H1 (cell line): ENCODE measurements at regions not wholly inside any gene's neighbourhood (a gene's known extent, or its start where the extent isn't known, plus 50 kb on each side); places are given as distances from the start of the nearest gene placed in this dataset.

Experiments used
- CTCF ChIA-PET: fragments of 300-600 bp; sonication (Branson Sonifier 250); formaldehyde crosslinking; loops from one replicate; lab custom pipeline; 2021; ENCODE audit not compliant: partially characterized antibody; lab: Charles Lee
- POLR2A ChIA-PET: fragments of 300-600 bp; sonication (Branson Sonifier 250); formaldehyde crosslinking; loops from one replicate; lab custom pipeline; 2021; ENCODE audit warnings: inconsistent platforms; ENCODE audit not compliant: partially characterized antibody; lab: Charles Lee
- DNase-seq, 2 experiments: peaks; one replicate each; pipeline versions ENCODE4 v3.0.0 to v3.0.0-alpha.2; 2010 to 2022; ENCODE audit warnings: low spot score in 2 of 2, low read depth in 1 of 2, mixed read lengths in 1 of 2
- FAIRE-seq: peaks from 2 replicates; lab custom pipeline; 2011; peaks lifted over from hg19 to GRCh38; lab: Jason Lieb, UNC
- H2AFZ ChIP-seq: 2 replicates; pipeline ENCODE4 v1.8.1; 2012; ENCODE audit warnings: low read length, inconsistent platforms
- H2AK5ac ChIP-seq: 2 replicates; pipeline ENCODE4 v1.6.1; 2013; ENCODE audit warnings: low read depth, low read length
- H2BK120ac ChIP-seq: replicated peaks from 2 replicates; pipeline ENCODE3; 2013; ENCODE audit warnings: low read depth, low read length, inconsistent platforms
- H2BK12ac ChIP-seq: 2 replicates; pipeline ENCODE4 v1.6.1; 2013; ENCODE audit warnings: low read depth, low read length
- H2BK15ac ChIP-seq: 2 replicates; pipeline ENCODE4 v1.6.1; 2013; ENCODE audit warnings: low read length
- H2BK20ac ChIP-seq: 2 replicates; pipeline ENCODE4 v1.6.1; 2013; ENCODE audit warnings: low read length
- H2BK5ac ChIP-seq: 2 replicates; pipeline ENCODE4 v1.6.1; 2013; ENCODE audit warnings: low read depth, low read length
- H3K14ac ChIP-seq: 2 replicates; pipeline ENCODE4 v1.6.1; 2013; ENCODE audit warnings: inconsistent platforms; ENCODE audit not compliant: insufficient read length
- H3K18ac ChIP-seq: 2 replicates; pipeline ENCODE4 v1.6.1; 2013; ENCODE audit warnings: low read length; ENCODE audit errors: extremely low read depth
- H3K23ac ChIP-seq: 2 replicates; pipeline ENCODE4 v1.6.1; 2013; ENCODE audit warnings: inconsistent platforms; ENCODE audit not compliant: insufficient read length
- H3K23me2 ChIP-seq: 2 replicates; pipeline ENCODE4 v1.6.1; 2013; ENCODE audit warnings: low read depth, low read length
- H3K27ac ChIP-seq: 2 replicates; pipeline ENCODE4 v1.6.1; 2011; ENCODE audit warnings: low read depth, low read length, inconsistent platforms
- H3K27me3 ChIP-seq, 4 experiments: replicated peaks in 1 of 4; 1 replicate in 1 of 4; 2 replicates in 3 of 4; pipeline versions ENCODE4 v1.6.1 to v1.8.1; 2011 to 2013; ENCODE audit warnings: low read length in 3 of 4, mild to moderate bottlenecking in 3 of 4, inconsistent platforms in 2 of 4, mixed read lengths in 2 of 4, moderate library complexity in 1 of 4; ENCODE audit not compliant: control insufficient read depth in 3 of 4, insufficient read depth in 3 of 4; ENCODE audit errors: extremely low read depth in 1 of 4
- H3K36me3 ChIP-seq, 4 experiments: 2 replicates each; pipeline versions ENCODE4 v1.6.1 to v1.8.1; 2011 to 2013; ENCODE audit warnings: mild to moderate bottlenecking in 4 of 4, low read length in 3 of 4, moderate library complexity in 2 of 4, control low read depth in 1 of 4, inconsistent platforms in 1 of 4; ENCODE audit not compliant: insufficient read depth in 4 of 4, control insufficient read depth in 2 of 4
- H3K4ac ChIP-seq: replicated peaks from 2 replicates; pipeline ENCODE3; 2013; ENCODE audit warnings: low read length, low read depth, mixed read lengths, inconsistent platforms; ENCODE audit not compliant: insufficient read length
- H3K4me1 ChIP-seq, 4 experiments: replicated peaks in 1 of 4; 1 replicate in 1 of 4; 2 replicates in 3 of 4; pipeline versions ENCODE4 v1.6.1 to v1.8.1; 2011 to 2013; ENCODE audit warnings: low read length in 3 of 4, inconsistent platforms in 2 of 4, mixed read lengths in 1 of 4; ENCODE audit not compliant: insufficient read depth in 4 of 4, control insufficient read depth in 3 of 4
- H3K4me2 ChIP-seq, 2 experiments: 2 replicates each; pipeline versions ENCODE4 v1.6.1 to v1.8.1; 2011 to 2013; ENCODE audit warnings: low read depth in 2 of 2, low read length in 2 of 2, control low read depth in 1 of 2, inconsistent platforms in 1 of 2, mild to moderate bottlenecking in 1 of 2; ENCODE audit not compliant: insufficient read depth in 1 of 2
- H3K4me3 ChIP-seq, 4 experiments: fragments of 200-600, 300-600 bp in 1 of 4; sonication (generic), shearing (Covaris generic), sonication (Bioruptor Twin) in 1 of 4; 2 replicates each; pipeline versions ENCODE4 v1.5.1 to v1.8.1; 2011 to 2016; ENCODE audit warnings: low read length in 4 of 4, low read depth in 3 of 4, control low read depth in 2 of 4, inconsistent platforms in 2 of 4, mild to moderate bottlenecking in 2 of 4, mixed read lengths in 1 of 4, moderate library complexity in 1 of 4; ENCODE audit not compliant: insufficient read depth in 2 of 4; ENCODE audit errors: extremely low read depth in 1 of 4
- H3K56ac ChIP-seq: replicated peaks from 2 replicates; pipeline ENCODE3; 2013; ENCODE audit warnings: low read depth, mild to moderate bottlenecking, mixed read lengths, low read length, inconsistent platforms; ENCODE audit not compliant: insufficient read length
- H3K79me1 ChIP-seq: 2 replicates; pipeline ENCODE4 v1.6.1; 2013; ENCODE audit warnings: low read depth, low read length, control low read depth
- H3K79me2 ChIP-seq, 2 experiments: 2 replicates each; pipeline versions ENCODE4 v1.6.1 to v1.8.1; 2012 to 2013; ENCODE audit warnings: low read length in 2 of 2, mild to moderate bottlenecking in 2 of 2, inconsistent platforms in 1 of 2; ENCODE audit not compliant: insufficient read depth in 2 of 2, control insufficient read depth in 1 of 2
- H3K9ac ChIP-seq, 4 experiments: replicated peaks in 1 of 4; 1 replicate in 1 of 4; 2 replicates in 3 of 4; pipeline versions ENCODE4 v1.6.1 to v1.8.1; 2011 to 2013; ENCODE audit warnings: low read depth in 3 of 4, low read length in 3 of 4, control low read depth in 2 of 4, mild to moderate bottlenecking in 2 of 4, moderate library complexity in 2 of 4, inconsistent platforms in 1 of 4; ENCODE audit errors: extremely low read depth in 1 of 4
- H3K9me3 ChIP-seq, 2 experiments: 2 replicates each; pipeline versions ENCODE4 v1.6.1 to v1.8.1; 2012 to 2013; ENCODE audit warnings: mild to moderate bottlenecking in 2 of 2, moderate library complexity in 2 of 2, control low read depth in 1 of 2, inconsistent platforms in 1 of 2, low read depth in 1 of 2, low read length in 1 of 2, mixed read lengths in 1 of 2; ENCODE audit not compliant: insufficient read depth in 2 of 2
- H4K20me1 ChIP-seq, 2 experiments: replicated peaks in 1 of 2; 2 replicates each; pipeline versions ENCODE3 to v1.8.1; 2011 to 2013; ENCODE audit warnings: inconsistent platforms in 2 of 2, low read length in 2 of 2, mild to moderate bottlenecking in 1 of 2; ENCODE audit not compliant: insufficient read depth in 2 of 2, control insufficient read depth in 1 of 2
- H4K5ac ChIP-seq: 2 replicates; pipeline ENCODE4 v1.6.1; 2013; ENCODE audit warnings: low read length, low read depth, mixed read lengths, inconsistent platforms; ENCODE audit not compliant: insufficient read length
- H4K8ac ChIP-seq: 2 replicates; pipeline ENCODE4 v1.8.0; 2013; ENCODE audit warnings: mild to moderate bottlenecking, moderate library complexity, low read length, inconsistent platforms; ENCODE audit not compliant: insufficient read depth; ENCODE audit errors: extremely low read depth
- H4K91ac ChIP-seq: replicated peaks from 2 replicates; pipeline ENCODE3; 2013; ENCODE audit warnings: low read length, mixed read lengths, inconsistent platforms; ENCODE audit not compliant: insufficient read length
- TBP ChIP-seq: IDR thresholded peaks from 2 replicates; pipeline ENCODE4 v1.6.1; 2011; ENCODE audit warnings: low read depth, low read length, improper control_type of control experiment
- WGBS, 2 experiments: shearing (Covaris generic) in 1 of 2; methylation state at CpG; one replicate each; pipeline versions ENCODE4 v1.1.6 to v1.1.7; 2013 to 2015; ENCODE audit warnings: low lambda C conversion rate in 2 of 2, mixed read lengths in 2 of 2, inconsistent platforms in 1 of 2, low coverage in 1 of 2, missing lambda C conversion rate in 1 of 2; ENCODE audit not compliant: insufficient replicate concordance in 2 of 2, insufficient coverage in 1 of 2, insufficient read length in 1 of 2; ENCODE audit errors: extremely low coverage in 1 of 2, missing lambda C conversion rate in 1 of 2; 5-methylcytosine and 5-hydroxymethylcytosine counted together

GRCh38 chr9:135358552-135358940 is 121.0 kb upstream of the PPP1R26 start:
- no peak overlapping the region for H3K56ac ChIP-seq
- CTCF ChIA-PET: interaction anchor here (1.3 to 2.3 kb wide), 2 partner anchors 13 to 77 kb away, joined by 4 to 8 read pairs; no protein-coding TSS in a partner anchor
- FAIRE-seq (no peak), DNase-seq (no peak)
- 0 out of 2 replicates have a peak overlapping the region, but pooled peaks have one; percentile 52 for H2BK5ac ChIP-seq
- no peak overlapping the region for H3K4ac ChIP-seq
- POLR2A ChIA-PET: no interaction called here
- no peaks in the 10 kb centered on the region for H3K36me3 ChIP-seq
- no peak overlapping the region for H3K27ac ChIP-seq
- H2BK120ac ChIP-seq: no peak overlapping the region
- H3K4me1 ChIP-seq: no peaks in the 10 kb centered on the region; a peak in 2 of 7 replicates
- H2AK5ac ChIP-seq: no peak overlapping the region
- WGBS, 2 experiments: 94% methylated on average over 13 of the region's 13 CpGs; no CpG with 5 or more reads in 1 of the 2 experiments
- TF ChIP-seq TBP: no peak
- no peak overlapping the region for H4K5ac ChIP-seq
- H3K9ac ChIP-seq: no peak overlapping the region
- no peak overlapping the region for H3K4me3 ChIP-seq
- no peak overlapping the region for H4K91ac ChIP-seq
- H3K4me2 ChIP-seq: no peak overlapping the region
- no peaks in the 10 kb centered on the region for H3K27me3 ChIP-seq
- no peaks in the 10 kb centered on the region for H4K20me1 ChIP-seq
- no peak overlapping the region for H2BK15ac ChIP-seq
- no peak overlapping the region for H2AFZ ChIP-seq
- H3K9me3 ChIP-seq: no peaks in the 10 kb centered on the region
- H4K8ac ChIP-seq: peak overlapping the region; percentile 11; the same call in 1 of the 2 replicates
- peaks cover 7% of the 10 kb centered on the region; the same call in 1 of the 2 replicates for H3K23me2 ChIP-seq
- H3K14ac ChIP-seq: no peak overlapping the region
- no peak overlapping the region for H3K18ac ChIP-seq
- no peak overlapping the region for H3K23ac ChIP-seq
- no peak overlapping the region for H2BK12ac ChIP-seq
- no peaks in the 10 kb centered on the region for H3K79me2 ChIP-seq
- H2BK20ac ChIP-seq: no peak overlapping the region
- no peaks in the 10 kb centered on the region; the same call in 1 of the 2 replicates for H3K79me1 ChIP-seq
